Spleen (tissue), 7 donors: ENCODE measurements at regions not wholly inside any gene's neighbourhood (a gene's known extent, or its start where the extent isn't known, plus 50 kb on each side); places are given as distances from the start of the nearest gene placed in this dataset.

Experiments
- CTCF ChIP-seq, 11 experiments: fragments of 200-600 bp in 7 of 11; fragments of 450-650 bp in 4 of 11; sonication (generic) in 4 of 11; IDR thresholded peaks in 8 of 11; conservative IDR thresholded peaks in 3 of 11; 1 replicate in 7 of 11; 2 replicates in 4 of 11; pipeline versions ENCODE4 v1.4.0 to v1.8.0; 2016 to 2021; ENCODE audit warnings: antibody characterized with exemption in 11 of 11, inconsistent platforms in 4 of 11, mild to moderate bottlenecking in 1 of 11
- POLR2A ChIP-seq, 3 donors: fragments of 450-650 bp; IDR thresholded peaks; one replicate each; pipeline ENCODE4 v1.5.1; 2017; ENCODE audit warnings: antibody characterized with exemption in 3 of 3, mild to moderate bottlenecking in 1 of 3
- POLR2AphosphoS5 ChIP-seq, 3 donors: sonication (generic); formaldehyde crosslinking; IDR thresholded peaks; one replicate each; pipeline ENCODE4 v1.5.1; 2017; ENCODE audit warnings: antibody characterized with exemption in 3 of 3
- donor health status: DM: no; HTN: no; CAD: no; lungs with moderate emphysema.
- donor health status: DM: no; HTN: no; CAD: no.
- donor health status: DM: no; HTN: no; CAD: no.

GRCh38 chr19:29375429-29376119, 150.2 kb upstream of the VSTM2B start:
- TF ChIP-seq CTCF (IDR thresholded peaks at IDR 0.05 in 8 of 11, conservative IDR thresholded peaks at IDR 0.05 in 3 of 11) (no peak), POLR2A (IDR thresholded peaks at IDR 0.05) (no peak), POLR2AphosphoS5 (IDR thresholded peaks at IDR 0.05) (no peak)
